GM18520 (cell line): ENCODE measurements at regions not wholly inside any gene's neighbourhood (a gene's known extent, or its start where the extent isn't known, plus 50 kb on each side); places are given as distances from the start of the nearest gene placed in this dataset.

Experiments
- ATAC-seq: cut with Tn5 transposase; IDR thresholded peaks from one replicate; pipeline ENCODE4 v1.9.1; 2021; ENCODE audit not compliant: unreplicated experiment

DNA sequence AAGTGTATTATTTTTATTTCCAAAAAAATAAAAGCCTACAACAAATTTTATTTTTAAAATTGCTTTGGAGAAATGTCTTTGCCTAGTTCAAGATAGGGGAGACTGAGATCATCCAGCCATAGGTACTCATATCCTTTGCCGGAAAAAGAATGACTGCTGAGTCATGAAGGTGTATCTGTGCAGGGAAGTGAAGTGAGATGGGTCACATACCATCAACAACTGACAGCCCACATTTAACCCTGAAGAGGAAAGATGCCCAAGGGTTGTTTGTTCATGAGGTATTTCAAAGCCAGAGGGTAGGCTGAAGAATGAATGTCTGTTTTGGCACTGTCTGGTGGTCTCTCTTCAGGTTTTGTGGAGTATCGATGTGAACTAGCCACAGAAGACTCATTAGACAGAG, 106.7 kb upstream of the TTC29 start:
- ATAC-seq: no peak

DNA sequence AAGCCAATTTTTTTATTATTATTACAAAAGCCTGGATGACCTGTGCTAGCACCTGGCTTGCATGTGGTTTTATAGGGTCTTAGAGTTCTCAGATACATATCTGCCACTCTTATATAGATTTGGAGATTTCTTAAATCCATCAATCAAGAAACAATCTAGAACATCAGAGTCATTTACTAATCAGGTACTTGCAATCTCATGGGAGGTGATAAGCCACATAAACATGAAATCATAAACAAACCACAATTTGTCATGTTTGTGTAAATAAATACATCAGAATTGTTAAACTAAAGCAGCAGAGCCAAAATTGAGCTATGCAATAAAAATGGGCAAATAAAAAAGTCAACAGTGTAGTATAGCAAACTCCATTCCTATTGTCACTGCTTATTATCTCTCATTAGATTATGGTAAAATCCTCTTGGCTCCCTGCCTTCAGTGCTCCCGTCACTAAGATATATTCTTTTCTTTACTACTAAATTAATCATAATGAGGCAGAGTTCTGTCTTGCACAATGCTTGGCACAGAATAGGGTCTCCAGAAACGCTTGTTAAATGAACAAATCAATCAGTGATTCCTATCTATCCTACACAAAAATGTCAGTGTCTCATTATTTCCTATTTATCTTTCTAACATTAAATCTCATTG, 108.7 kb upstream of the TTC29 start:
- no peak for ATAC-seq

DNA sequence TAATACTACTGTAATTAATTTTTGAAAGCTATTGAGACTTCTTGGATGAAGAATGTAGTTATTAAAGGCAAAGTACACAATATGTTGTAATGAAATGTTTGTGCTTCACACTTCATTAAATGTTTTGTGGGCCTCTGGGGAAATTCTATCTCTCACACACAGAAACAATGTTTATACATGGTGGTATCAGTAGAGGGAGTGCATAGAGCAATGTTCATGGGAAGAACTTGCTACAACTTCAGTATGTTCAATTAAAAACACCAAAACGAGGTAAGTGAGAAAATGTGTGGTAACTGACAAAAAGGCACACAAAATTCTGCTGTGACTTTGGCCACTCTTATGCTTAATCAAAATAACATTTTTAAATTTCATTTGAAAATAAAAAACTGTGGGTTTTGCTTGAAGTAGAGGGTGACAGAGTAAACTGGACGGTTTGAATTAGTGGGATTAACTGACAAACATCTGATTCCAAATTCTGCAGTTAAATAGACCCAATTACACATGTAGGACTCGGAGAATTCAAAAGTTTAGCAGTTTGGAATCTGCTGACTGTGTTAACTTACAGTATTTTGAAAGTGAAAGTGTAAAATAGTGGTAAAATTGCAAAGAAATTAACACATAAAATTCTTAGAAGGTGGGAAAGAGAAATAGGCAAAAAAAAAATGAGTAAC, 111.4 kb upstream of the TTC29 start:
- no peak for ATAC-seq

DNA sequence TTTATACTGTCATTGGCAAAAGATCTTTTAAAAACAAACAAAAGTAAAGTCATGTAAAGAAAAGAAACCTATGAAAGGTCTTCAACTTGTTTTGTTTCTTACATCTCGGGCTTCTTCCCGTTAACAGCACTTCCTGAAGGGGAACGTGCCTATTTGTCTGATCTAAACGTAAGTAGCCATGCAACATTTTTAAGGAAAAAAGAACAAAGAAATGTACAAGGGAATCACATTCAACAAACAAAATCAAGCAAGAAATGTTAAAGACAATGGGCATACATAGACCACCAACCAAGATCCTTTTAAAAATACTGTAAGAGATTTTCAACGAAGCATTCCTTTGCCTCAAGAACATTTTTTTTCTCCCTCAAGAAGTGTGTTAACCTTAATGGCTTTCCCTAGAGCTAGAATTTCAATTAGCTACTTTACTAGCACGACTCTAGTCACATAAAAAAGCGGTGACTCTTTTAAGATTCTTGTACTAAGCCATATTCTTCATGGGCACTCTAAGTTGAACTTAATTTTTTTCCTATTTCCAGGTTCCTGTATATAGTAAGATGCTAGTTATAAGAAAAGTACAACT, 112.0 kb upstream of the TTC29 start:
- ATAC-seq: no peak

DNA sequence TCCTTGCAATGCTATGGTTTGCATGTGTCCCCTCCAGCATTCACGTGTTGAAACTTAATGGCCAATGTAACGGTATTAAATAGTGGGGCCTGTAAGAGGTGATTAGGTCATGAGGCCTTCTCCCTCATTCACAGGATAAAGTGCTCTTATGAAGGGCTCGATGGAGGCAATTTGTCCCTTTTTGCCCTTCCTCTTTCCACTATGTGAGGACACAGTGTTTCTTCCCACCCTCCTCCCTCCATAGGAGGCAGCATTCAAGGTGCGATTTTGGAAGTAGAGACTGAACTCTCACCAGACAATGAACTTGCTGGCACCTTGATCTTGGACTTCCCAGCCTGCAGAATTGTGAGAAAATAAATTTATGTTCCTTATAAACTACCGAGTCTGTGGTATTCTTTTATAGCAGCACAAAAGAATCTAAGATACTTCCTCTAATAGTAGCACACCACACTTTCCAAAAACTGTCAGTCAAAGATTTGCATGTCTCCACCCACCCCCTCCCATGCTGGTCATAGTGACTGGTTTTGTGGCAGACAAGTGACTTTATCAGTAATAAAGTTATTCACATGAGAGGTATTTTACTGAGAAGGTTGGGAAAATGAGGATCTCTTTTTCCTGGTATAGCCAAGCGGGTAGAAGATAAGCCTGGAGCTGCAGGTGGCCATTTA, 113.5 kb upstream of the TTC29 start:
- ATAC-seq: no peak

DNA sequence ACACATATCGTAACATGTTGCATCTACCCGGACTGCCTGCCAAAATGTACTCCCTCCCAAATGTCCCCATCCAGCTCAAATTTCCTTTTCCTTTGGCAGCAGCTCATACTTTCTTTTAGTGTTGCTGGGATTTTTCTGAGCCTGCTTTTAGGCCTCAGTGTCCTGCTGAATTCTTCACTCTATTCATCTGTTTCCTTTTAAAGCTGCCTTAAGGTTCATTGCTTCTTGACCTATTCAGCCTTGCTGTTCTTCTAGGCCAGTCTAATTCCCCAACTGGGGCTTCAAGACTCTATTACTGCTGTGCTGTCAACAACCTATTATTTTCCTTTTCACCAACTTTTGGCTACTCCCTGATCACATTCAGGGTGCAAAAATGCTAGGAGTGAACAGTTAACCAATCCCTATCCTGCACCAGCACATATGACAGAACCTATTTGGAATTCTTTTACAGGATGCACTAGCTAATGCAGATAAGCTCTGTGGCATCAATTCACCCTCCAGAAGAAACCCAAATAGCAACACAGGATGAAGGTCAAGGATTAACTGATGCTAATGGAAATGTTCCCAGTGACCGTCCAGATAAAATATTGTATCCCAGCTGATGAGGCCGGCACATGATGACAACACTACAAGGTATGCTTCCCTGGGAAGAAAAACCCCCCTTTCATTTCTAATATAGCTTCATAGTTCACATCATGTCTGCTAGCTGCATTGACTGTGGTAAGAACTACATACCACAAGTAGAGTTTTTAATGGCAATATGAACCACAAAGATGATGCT, 114.7 kb upstream of the TTC29 start:
- no peak for ATAC-seq

DNA sequence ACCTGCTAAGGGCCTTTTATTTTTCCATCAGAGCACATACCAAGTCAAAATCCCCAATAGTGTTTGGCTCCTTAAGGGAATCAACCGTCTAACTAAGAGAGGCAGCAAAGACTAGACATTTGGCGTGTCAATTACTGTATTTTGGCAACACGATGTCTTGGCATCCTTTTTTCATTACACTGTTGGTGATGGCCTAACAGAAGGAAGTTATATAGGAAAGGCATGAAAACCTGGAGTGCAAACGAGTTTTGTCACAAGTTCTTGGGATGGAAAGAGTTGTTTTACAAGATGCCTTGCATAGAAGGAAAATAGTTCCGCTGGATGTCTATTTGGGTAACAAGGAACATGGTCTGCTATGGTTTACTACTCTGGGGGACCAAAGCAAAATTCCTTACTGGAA, 119.2 kb upstream of the TTC29 start:
- no peak for ATAC-seq

DNA sequence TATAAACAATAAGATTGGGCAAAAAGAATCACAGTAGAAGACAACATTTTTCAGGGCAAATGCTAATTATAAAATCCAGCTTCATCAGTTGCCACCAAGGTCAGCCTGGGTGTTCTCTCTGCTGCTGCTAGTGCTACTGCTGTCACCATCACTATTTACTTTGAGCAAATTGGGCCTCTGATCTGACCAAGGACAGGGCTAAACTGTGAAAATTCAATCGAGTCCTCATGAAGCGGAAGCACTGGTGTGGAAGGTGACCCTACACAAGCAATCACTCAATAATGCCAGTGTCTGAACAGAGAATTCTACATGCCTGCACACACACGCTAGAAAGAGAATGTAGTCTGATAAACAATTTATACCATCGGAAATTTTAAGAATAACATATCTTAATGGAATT, 122.9 kb upstream of the TTC29 start:
- no peak for ATAC-seq

DNA sequence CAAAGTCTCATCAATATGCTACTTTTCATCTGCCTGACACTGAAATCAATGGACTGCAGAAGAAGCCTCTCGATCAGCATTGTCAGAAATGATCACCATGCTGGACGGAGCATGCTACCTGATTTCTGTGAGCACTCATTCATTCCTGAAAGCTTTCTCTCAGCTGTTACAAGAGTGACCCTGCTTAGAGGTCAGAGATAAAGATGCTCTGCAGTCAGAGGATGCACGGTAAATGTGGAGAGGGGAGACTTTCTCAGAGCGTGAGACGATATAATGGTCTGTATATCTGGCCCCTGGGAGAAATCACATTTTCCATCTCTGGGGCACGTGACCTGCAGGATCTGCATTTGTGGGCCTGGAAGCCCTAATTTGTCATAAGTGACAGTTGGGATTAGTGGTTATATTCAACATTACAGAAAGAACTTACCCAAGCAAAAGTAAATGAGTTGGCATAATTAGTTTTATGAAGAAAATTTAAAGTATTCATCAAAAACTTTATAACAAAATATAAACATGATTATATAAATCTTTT, 125.6 kb upstream of the TTC29 start:
- ATAC-seq: no peak

DNA sequence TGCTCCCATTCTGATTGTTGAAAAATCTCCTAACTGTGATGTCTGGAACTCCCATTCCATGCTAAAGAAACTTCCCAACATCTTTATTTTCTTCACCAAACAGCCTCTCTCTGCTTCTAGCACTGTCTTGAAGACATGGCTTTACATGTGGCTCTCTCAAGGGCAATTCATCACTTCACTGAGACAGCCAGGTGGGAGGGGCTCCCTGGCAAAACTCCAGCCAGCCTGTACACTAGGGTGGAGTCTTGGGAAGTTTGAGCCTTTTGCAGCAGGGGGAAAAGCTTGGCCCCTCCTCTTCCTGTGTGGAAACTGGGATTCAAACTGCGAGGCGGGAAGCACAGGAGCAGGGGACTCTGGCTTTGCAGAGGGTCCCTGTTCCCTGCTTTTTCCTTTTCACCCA, 130.5 kb upstream of the TTC29 start:
- no peak for ATAC-seq

DNA sequence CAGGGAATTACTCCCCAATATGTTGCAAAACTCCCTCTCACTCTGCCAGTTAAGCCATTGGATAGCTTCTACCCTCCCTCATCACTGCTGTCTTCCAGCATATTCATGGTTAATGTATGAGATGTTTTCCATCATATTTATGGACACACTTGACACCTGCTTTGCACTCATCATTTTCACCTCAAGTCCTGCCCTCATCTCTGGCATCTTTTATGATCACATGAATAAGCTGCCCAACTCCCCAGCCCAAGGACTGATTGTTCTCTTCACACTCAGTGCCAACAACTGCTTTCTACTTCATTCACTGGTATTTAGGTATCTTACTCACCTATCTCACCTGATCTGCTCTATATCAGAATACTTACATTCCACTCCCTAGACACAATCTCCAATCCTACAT, 131.1 kb upstream of the TTC29 start:
- ATAC-seq: no peak

DNA sequence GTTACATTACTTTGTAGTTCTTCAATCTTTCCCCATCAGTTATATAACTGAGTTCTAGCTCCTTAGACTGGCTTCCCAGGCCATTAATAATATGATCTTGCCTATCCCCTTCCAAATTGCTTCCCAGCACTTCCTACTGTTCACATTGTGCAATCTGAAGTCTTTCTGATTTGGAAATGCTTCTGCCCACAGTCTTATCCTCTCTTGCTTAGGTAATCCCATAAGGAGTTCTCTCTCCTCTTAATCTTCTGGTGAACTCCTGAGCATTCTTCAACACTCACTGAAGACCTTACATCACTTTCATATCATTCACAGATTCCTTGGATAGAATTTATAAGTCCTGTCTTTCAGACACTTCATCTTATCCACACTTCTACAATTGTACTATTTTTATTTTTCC, 132.7 kb upstream of the TTC29 start:
- no peak for ATAC-seq

DNA sequence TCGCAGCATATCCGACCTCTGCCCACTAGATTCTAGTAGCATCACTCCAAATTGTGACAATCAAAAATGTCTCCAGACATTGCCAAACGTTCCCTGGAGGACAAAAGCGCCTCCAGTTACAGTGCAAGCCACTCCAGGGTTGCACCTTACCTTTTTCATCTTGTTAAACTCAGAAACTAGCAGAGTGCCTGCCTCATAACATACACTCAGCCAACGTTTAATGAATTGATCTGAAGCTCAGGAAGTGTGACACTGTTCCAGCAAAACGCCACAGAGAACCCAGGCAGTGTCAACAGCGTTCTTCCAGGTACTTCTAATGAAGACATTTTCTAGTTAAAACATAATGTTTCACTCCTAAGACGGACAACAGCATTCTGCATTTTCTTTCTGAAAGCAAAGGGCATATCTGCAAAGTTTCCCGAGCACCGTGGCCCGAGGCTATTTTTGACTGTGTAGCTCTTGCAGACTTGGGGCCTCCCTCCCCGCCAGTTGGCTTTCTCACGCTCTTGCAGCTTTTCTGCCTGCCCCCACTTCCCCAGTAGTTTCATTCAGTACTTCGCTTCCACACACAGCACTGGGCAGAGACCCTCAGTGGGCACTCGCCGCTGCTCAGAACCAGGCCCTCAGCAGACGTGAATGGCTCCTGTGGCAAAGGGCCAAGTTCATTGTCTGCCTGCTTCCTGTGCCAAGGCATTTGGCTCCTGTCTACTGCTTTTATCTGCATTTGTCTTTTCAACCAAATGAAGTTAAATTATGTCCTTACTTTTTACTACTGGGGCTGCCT, 133.4 kb upstream of the TTC29 start:
- no peak for ATAC-seq

DNA sequence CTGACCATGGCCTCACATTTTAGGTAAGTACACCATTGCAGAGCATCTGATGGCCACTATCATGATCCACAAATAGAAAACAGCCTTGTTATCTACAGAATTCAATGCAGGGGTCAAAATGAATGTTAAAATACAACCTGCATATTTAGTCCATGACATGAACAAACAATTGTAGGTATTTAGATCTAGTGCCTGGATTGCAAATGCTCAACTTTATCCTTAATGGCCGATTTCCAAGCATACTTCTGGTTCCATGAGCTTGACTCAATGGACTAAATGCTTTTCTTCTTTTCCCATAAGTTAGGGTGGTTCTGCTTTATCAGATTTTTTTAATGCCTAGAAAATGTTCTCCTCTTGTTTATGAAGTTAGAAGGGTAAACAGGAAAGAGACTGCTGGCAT, 139.2 kb upstream of the TTC29 start:
- ATAC-seq: no peak

DNA sequence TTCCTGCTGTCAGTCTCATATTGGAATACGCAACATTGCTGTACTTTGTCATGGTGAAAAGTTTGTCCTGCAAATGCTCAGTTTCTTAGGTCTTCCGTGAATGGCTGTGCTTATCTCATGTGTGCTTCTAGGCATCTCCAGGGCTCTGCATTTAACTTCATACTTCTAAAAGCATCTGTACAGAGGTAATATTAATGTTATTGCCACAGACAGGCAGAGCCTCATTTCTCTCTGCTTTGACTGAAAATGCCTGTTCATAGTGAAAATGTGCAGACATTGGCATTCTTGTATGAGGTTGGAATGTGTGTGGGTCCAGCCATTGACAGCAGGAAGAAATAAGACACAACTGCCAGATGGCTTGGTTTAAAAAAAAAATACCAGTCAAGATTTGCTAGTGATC, 140.1 kb upstream of the TTC29 start:
- ATAC-seq: no peak

DNA sequence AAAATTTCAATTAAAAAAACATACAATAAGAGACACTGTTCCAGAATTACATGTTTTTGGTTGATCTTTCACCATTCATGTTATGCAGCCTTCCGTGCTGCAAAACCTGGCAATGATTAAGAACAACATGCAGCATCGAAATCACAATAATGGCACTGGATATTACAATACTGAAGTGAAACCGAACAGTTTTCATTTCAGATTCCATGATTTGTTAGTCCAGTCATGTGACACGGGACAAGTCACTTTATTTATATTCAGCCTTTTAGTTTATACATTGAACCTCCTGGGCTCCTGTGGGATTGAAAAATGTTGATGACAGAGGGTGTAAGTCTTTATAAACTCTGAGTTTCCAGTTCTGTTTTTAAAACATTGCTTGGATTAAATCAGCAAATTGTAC, 142.5 kb upstream of the TTC29 start:
- ATAC-seq: no peak

DNA sequence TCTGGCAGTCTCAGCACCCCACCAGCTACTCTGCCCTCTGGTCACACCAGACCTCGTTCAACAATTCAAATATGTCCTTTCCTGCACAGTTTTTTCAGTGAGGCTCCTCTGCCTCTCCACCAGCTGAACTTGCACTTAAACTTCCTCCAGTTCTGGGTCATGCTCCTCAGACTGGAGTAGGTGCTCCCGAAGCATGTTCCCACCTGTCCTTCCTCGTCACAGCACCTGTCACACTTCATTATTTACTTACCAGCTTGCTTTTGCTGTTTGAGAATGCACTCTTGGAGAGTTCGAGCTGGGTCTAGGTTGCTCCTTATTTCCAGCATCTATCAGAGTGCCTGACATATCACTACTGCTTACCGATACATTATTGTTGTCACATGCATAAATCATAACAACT, 144.8 kb upstream of the TTC29 start:
- ATAC-seq: no peak

DNA sequence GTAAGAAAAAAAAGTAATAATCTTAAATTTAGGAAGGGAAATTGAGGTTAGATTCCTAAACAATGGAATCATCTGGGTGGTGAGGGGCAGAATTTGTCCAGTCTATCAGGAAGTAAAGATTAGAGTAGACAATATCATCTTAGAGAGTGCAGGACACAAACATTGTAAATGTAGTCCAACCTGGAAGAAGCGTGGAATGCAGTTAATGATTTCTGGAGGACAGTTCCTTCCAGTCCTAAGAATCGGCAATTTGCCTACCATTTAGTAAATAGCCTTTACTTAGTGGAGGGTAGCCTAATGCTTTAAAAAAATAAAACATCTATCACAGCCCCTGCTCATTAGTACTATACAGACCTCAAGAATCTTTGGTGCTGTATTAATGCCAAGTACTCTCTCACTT, 147.5 kb upstream of the TTC29 start:
- ATAC-seq: no peak

DNA sequence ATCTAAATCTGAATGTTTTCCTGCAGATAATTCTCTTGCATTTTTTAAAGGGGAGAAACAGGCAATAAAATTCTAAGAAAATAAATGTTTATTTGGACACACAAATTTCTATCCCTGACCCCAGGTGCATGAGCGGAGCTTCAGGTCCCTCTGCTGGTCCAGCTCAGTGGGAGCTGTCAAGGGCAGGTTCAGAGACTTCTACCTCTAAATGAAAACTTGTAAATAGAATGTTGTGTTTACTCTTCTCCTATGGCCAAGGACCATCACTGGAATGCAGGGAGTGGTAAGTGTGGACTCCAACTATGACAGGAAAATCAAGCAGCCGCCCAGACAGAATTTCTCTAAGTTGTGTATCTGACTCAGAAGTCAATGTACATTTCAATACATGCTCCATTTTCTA, 148.6 kb upstream of the TTC29 start:
- no peak for ATAC-seq
